ENCODE measurements at regions not wholly inside any gene's neighbourhood (a gene's known extent, or its start where the extent isn't known, plus 50 kb on each side); places are given as distances from the start of the nearest gene placed in this dataset.

- H3K23ac ChIP-seq (ENCODE audit: insufficient read length, low read depth, low read length): no peak overlapping the region
- no peak overlapping the region for H3T11ph ChIP-seq (ENCODE audit: low read length)
- no peaks in the 10 kb centered on the region for H3K4me1 ChIP-seq (ENCODE audit: insufficient read depth, low read length)
- Mint-ChIP-seq H3K4me3 (no peak overlapping the region), H3K4me1 (no peaks in the 10 kb centered on the region), H3K27ac (no peak overlapping the region), H3K36me3 (ENCODE audit: insufficient read depth in 1 of 3, low read depth in 3 of 3) (peaks cover 38 to 61% (median 41%) of the 10 kb centered on the region in 3 experiments; a peak in 6 of 7 replicates), H3K9me3 (peaks cover 97 to 98% of the 10 kb centered on the region in 2 experiments), H3K27me3 (ENCODE audit: low read depth) (peaks cover 5% of the 10 kb centered on the region)
- no peak overlapping the region for H4K8ac ChIP-seq (replicated peaks; ENCODE audit: insufficient read length, low read depth, low read length)
- H3K56ac ChIP-seq (ENCODE audit: insufficient read length, low read depth, low read length): no peak overlapping the region
- no peak overlapping the region for H3K4me2 ChIP-seq (ENCODE audit: insufficient read depth, insufficient read length, low read length)
- TF ChIP-seq CTCF (conservative IDR thresholded peaks at IDR 0.05): no peak; the same call in 2 of the 3 replicates
- no peaks in the 10 kb centered on the region for H3K79me2 ChIP-seq (ENCODE audit: insufficient read depth, low read length)
- no peak overlapping the region for H2AK5ac ChIP-seq (ENCODE audit: insufficient read length, low read length)
- no peak overlapping the region for H2BK5ac ChIP-seq (ENCODE audit: insufficient read length, low read length)
- H3K4ac ChIP-seq (ENCODE audit: low read depth, low read length): no peak overlapping the region
- no peak overlapping the region for H3K18ac ChIP-seq (ENCODE audit: insufficient read length, low read depth, low read length)
- H3K27ac ChIP-seq (ENCODE audit: insufficient read length, low read depth, low read length): no peak overlapping the region
- no peak overlapping the region for H3K14ac ChIP-seq (ENCODE audit: insufficient read depth, low read length)
- no peak overlapping the region for H2BK12ac ChIP-seq (ENCODE audit: insufficient read length, low read depth, low read length)
- no peaks in the 10 kb centered on the region for H4K20me1 ChIP-seq (ENCODE audit: control insufficient read depth, insufficient read depth, insufficient read length)
- H4K91ac ChIP-seq (ENCODE audit: insufficient read length, low read depth, low read length): no peak overlapping the region
- H3K79me1 ChIP-seq (ENCODE audit: insufficient read depth, low read depth, low read length, poor library complexity, severe bottlenecking): no peaks in the 10 kb centered on the region
- no peak overlapping the region for H3K9ac ChIP-seq (ENCODE audit: extremely low read depth, insufficient read length, low read length)
- no CpG with 5 or more reads among the region's 2 CpGs for WGBS (ENCODE audit: extremely low coverage, insufficient read length, low lambda C conversion rate)
- H2BK120ac ChIP-seq (ENCODE audit: low read depth, low read length, poor library complexity, severe bottlenecking): no peak overlapping the region
- peaks cover 98% of the 10 kb centered on the region for H3K9me3 ChIP-seq (ENCODE audit: control insufficient read depth, low read depth, low read length)
- no peak overlapping the region for H2AFZ ChIP-seq (ENCODE audit: low read length)
- H3K23me2 ChIP-seq (ENCODE audit: insufficient read length, low read depth, low read length, poor library complexity, severe bottlenecking): no peaks in the 10 kb centered on the region
- no peak for DNase-seq
- H2BK20ac ChIP-seq (ENCODE audit: low read depth, low read length, poor library complexity, severe bottlenecking): no peak overlapping the region
- H3K27me3 ChIP-seq (ENCODE audit: insufficient read depth, low read length): no peaks in the 10 kb centered on the region
- H2BK15ac ChIP-seq (ENCODE audit: low read depth, low read length): no peak overlapping the region
- no peak overlapping the region for H4K5ac ChIP-seq (ENCODE audit: insufficient read length, low read depth, low read length)
Observed at GRCh38 chr16:35908942-35909341, 2449.5 kb downstream of the TP53TG3F start.

Measured in H9 (cell line).